ENCODE measurements at regions not wholly inside any gene's neighbourhood (a gene's known extent, or its start where the extent isn't known, plus 50 kb on each side); places are given as distances from the start of the nearest gene placed in this dataset.
A peak's percentile ranks its signal among the peaks of the same experiment; 100 is the strongest.
"Not testable (repeated sequence)": the region's sequence is repeated elsewhere in the genome, so short reads cannot be mapped to it uniquely, and the experiment has no call there.

DNA sequence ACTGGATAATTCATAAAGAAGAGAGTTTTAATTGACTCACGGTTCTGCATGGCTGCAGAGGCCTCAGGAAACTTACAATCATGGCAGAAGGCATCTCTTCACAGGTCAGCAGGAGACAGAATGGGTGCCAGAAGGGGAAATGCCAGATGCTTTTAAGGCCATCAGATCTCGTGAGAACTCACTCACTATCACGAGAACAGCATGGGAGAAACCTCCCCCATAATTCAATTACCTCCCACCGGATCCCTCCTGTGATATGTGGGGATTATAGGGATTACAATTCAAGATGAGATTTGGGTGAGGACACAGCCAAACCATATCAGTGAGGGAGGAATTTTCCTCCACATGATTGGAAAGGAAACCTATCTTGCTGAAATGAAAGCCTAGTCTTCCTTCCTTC, 108.1 kb upstream of the TMEM132E start:
- not testable (repeated sequence) for DNase-seq

DNA sequence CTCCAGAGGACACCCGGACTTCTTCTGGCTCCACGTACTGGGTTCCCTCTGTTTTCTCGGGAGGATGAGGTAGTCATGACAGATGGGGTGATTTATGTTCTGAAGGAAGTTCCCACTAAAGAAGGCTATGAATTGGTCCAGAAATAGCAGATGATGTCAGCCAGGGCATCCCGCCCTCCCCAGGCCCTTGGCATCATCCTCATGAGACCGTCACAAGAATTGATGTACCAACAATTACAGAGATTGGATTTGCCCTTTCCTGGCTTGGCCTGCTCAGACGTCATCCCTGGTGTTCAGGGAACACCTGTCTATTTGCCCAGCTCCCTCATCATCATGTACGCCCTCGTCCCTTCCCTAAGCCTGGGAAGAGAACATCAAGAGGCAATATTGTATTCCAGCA, 102.8 kb upstream of the CCL1 start:
- DNase-seq = no peak

DNA sequence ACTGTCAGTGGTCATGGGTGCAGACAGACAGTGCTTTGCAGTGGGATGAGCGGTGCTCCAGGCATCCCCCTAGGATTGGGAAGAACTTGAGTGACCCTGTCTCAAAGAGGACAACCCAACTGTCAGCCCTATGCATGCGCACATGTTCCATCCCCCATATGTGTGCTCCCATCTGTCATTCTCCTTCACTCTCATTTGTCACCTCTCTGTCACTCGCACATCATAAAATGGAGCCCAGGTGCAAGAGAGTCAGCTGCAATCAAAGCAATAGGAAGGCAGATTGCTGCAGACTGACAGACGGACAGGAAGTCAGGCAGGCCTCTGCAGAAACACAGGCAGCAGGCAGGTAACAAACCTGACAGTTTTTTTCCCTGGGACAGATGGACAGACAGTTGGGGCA, 101.8 kb upstream of the CCL1 start:
- DNase-seq = no peak

DNA sequence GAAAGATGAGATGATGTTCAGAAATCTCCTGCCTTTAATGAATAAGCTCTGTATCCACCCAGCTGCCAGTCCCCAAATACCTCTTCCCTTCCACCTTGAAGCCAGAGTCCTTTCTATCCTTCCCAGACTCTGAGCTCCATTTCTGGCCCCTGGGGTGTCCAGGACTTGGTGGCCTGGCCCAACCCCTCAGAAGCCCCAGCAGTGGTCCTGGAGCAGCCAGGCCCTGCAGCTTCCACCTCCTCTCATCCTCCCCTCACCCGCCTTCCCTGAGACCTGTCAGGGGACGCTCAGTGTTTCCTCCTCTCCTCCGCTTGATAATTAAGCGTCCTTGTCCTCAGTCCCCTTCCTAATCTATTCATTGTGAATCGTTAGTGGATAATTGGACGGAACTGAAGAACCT, 95.2 kb upstream of the CCL1 start:
- DNase-seq = no peak

DNA sequence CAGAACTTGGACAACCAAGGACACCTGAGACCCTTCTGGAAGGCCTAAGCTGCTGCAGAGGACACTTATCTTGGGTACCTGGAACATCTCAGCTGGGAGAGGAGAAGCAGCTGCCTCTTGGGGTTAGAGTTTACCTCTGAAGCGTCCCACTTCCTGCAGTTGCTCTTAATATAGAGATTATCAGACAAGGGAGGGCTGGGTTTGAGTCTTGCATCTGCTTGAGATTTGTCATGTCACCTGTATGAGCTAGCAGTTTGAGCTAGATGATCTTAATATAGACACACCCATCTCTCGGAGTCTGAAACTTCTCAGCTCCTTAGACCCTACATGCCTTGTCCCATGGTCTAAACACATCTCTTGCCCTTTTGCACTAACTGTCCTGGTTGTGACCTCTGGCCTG, 93.1 kb upstream of the CCL1 start:
- no peak for DNase-seq

DNA sequence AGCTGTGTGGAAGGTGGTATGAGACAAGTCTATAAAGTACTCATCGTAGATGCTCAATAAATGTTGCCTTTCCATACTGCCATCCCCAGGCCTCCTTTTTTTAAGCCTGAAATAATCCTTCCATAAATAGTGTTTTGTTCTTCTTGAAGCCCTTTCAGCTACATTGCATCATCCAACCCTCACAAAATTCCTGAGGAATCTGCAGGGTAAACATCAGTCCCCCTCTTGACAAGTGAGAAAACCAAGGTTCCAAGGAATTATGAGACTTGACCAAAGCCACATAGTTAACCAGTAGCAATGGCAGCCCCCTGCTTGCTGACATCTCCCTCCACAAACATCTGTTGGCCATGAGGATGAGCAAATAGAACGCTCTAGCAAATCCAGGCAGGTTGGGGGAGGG, 89.7 kb upstream of the CCL1 start:
- no peak for DNase-seq

DNA sequence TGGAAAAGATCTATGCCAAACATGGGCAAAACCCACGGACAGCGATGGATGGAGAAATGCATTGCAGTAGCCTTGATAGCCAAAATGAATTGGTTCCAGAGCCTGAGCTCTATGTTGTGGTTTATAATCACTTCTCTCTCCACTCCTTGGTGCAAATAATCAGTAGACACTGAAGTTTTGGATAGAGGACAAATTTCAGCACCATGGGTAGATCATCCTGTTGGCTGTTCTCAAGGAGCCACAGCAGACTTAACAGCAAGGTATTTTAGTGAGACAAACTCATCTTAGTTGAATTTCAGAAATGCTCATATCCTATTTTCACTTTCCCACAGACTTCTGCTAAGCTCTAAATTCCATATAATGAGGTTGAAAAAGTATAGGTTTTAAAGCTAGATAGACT, 88.3 kb upstream of the CCL1 start:
- no peak for DNase-seq

DNA sequence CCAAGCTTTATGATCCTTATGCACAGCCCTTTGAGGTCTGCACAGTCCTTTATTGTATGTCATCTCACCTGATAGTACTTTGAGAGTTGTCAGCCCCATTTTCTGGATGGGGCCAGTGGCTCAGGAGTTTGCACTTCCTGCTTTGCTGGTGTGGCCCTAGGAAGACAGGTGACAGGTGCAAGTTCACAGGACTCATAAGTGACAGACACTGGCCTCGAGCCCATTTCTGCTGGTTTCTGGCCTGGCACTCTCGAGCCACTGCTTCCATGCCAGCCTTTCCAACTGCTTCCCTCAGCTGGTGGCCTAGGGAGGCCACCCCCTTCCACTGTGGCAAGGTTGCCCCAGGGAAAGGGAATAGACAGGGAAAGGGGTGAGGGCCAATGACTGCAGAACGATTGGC, 84.4 kb upstream of the CCL1 start:
- no peak for DNase-seq

DNA sequence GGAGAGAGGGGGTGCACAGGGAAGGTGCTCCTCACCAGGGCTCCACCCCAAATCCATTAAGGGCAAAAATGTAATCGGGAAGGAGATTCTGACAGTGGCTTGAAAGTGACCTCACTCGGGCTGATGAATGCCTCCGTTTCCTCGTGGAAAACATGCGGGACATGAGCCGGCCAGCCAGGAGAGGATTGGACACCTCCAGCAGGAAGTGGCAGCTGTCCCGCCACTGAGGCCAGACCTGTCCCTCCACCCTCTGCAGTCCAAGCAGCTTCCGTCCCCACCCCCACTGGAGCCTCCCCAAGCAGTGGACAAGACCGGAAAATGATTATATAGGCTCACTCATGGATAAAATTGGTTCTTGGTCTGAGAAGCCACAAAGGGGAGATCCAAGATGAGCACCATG, 82.1 kb upstream of the CCL1 start:
- DNase-seq = no peak

DNA sequence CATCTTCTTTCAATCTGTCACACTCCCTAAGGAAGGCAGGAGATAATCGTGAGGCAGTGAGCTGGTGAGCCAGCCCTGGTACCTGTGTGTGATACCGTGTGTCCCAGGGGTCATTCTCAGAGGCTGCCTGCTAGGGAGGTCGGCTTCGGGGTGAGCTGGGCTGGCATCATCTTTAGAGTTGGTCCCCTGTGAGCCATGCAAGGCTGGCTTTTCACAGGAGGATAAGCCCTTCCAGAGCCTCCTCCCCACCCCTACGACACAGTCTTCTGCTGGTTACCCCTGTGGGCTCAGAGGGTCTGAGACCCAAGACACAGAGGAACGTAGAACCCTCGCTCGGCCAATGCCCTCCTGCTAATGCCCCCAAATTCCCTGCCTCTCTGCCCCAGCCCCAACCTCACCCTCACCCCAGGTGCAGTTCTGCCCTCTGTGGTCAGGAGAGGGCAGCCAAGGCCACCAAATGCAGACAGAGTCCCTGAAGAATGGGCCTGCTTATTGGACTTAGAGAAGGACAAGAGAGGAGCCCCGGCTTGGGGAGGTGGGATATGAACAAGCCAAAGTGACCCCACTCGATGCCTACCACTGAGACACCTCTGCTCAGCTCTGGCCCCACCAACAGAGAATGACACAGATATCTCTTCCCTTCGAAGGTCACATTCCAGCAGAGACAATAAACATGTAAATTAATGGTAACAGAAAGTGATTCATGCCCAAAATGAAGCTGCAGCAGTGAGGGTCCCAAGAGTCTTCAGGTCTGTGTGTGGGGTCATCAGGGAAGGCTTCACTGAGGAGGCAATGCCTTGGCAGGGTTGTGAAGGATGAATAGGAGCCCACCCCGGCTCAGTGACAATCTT, 80.8 kb upstream of the CCL1 start:
- DNase-seq = peak; percentile 4

DNA sequence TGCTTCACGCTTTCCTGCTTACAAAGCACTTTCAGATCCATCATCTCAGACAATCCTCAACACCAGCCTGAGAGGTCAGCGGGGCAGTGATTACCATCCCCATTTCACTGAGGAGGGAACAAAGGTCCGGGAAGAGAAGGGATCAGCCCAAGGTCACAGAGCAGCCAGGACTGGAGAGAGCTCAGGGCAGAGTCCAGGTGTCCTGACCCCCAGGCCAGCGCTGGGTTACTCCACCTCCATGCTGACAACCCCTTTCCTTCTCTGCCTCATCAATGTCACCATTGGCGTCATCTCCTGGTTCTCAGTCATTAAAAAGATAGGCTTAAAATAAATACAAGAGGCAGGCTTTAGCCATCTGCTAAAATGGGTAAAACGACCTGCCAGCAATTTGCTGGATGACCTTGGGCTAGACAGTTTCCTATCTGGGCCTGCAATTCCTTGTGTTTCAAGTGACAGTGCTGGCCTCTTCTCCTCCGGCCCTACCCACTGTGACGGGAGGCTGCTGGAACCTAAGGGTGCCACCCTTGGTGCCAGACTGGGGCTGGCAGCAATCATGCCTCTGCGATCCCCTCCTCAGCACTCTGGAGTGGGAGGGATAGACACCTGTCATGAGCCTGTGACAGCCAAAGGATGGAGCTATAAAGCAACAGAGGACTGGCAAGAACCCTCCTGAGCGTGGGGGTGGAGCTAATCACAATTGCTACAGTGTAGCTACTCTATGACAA, 79.5 kb upstream of the CCL1 start:
- no peak for DNase-seq

DNA sequence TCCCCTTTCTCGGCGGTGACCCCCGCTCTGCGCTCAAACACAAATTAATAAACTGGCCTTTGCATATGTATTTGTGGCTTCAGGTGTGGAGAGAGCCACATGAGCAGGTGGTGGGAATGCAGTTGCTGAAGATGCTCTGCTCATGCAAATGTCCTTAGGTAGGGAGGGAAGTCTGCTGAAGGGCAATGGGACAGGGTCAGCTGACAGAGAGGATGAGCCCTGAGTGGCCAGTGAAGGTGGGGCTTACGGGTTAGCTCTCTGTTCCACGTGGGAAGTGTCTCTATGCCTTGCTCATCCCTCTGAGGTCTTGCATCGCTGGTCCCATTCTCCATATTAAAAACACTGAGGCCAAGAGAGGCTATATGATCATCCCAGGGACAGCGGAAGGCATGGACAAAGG, 74.2 kb upstream of the CCL1 start:
- DNase-seq = no peak

DNA sequence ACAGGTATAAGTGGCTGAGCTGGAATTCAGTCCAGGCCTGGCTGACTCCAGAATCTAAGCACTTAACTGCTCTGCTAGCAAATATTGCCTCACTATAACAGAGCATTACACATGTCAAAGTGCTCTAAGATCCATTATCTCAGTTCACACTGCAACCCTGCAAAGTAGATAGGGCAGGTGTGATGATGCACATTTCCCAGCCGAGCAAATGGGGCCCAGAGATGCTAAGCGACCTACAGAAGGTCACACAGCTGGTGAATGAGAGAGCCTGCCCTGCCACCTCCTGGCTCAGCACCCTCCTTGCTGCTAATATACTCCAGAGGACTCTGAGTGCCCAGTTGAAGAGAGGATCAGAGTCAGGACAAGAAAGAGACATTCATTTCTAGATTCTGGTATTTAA, 73.6 kb upstream of the CCL1 start:
- DNase-seq = no peak

DNA sequence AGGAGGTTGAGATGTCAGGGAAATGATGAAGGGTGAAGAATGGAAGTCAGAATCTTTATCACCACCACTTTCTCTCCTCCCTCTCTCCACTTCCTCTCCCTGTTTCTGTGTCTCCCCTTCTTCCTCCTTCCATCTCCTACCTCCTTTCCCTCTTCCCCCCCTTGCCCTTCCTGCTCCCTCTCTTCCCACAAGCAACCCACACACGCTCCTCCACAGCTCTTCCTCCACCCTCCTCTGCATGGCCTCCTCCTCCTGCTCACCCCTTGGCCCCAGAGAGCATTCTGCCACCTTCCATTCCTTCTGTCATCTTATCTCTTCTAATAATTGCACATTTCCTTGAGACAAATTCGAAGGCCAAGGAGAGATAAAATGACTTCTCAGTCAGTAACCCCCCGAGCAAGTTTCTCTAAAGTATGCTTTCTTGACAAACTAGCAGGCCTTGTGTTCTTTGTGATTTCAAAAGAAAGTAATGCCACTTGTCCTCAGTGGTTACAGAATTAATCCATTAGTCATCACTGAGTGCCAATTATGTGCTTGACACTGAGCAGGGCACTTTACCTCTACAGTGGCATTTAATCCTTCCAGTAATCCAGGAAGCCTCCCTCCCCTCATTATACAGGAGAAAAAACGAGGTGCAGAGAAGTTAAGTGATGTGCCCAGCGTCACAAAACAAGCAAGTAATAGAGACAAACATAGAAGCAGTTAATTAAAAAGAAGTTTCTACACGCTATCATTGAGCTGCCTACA, 72.3 kb upstream of the CCL1 start:
- no peak for DNase-seq

DNA sequence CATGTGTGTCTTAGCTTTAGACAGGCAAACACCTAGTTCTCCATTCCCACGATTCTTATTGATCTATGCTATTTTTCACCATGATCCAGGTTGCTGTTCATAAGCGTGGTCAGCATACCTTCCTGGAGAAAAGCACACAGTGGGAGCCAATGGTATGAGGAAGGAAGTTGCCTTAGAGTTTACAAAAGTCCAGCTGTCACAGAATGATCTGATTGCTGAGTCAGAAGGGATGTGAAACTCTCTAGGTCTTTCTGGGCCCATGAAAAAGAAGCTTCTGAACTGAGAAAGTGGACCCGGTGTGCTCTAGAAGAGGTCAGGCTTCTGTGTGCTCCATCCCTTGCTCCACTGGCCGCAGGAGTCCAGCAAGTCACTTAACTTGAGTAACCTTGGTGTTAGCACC, 71.0 kb upstream of the CCL1 start:
- no peak for DNase-seq

DNA sequence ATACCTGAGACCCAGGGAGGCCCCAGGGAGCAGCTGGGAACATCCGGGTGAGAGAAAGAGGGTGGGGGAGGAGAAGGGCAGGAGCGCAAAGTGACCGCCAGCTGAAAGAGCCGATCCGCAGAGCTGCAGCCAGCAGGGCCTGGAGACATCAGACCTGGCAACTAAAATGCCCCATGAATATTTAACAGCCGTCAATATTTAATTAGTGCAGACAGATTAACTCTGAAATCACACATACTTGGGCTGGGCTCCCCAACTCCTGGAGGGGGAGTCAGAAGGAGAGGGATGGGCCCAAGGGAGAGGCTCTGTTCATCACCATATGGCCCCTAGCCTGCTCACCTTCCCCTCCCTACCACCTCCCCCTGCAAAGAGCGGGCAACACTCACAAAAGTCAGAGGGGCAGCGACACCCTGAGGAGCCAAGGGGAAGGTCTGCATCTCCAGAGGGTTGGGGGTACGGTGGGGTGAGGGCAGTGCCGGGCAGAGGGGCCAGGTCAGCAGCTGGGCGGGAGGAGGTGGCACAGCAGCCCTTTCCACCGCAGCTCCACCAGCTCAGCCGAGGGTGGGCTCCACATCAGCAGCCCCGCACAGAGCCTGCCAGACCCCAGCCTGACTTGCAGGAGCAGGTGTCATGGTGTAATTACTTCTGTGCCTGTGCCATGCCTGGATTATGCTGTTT, 61.9 kb upstream of the CCL1 start:
- no peak for DNase-seq

DNA sequence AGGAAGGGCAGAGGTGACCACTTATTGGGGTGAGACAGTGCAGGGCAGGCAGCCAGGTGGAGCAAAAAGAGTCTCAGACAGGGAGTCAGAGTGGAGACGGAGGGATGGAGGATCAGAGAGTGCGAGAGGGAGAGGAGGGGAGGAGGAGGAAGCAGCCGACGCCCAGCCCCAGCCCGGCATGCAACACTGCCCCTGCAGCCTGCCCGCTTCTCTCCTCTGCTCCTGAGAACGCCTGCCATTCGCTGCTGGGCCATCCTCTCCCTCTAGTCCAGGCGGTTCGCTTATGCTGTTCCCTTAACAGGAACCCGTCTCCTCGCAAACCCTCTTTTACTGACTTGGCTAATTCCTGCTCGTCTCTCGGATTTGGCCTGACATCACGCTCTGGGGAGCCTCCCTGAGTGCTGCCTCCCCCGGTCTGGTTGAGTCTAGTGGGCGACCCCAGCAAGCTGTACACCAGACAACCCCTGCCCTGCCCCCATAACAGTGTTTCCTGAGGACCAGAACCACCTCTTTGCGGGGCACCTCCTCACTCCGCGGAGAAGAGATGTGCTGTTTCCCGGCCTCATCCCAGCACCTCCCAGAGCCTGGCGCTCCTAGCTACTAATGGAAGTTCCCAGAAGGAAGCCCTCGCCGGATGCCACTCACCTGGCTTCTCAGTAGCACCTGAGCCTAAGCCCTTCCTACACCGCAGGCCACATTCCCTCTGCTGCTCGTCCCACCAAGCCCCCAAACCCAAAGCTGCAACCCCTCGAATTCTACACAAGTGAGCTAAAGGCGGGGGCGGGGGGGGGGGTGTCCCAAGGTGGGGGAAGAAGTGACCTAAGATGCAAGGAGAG, 61.2 kb upstream of the CCL1 start:
- no peak for DNase-seq

DNA sequence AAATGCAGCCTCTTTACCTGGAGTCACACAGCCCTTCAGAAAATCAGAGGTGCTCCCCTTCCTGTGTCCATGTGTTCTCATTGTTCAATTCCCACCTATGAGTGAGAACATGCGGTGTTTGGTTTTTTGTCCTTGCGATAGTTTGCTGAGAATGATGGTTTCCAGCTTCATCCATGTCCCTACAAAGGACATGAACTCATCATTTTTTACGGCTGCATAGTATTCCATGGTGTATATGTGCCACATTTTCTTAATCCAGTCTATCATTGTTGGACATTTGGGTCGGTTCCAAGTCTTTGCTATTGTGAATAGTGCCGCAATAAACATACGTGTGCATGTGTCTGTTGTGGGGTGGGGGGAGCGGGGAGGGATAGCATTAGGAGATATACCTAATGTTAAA, 60.3 kb upstream of the CCL1 start:
- not testable (repeated sequence) for DNase-seq

DNA sequence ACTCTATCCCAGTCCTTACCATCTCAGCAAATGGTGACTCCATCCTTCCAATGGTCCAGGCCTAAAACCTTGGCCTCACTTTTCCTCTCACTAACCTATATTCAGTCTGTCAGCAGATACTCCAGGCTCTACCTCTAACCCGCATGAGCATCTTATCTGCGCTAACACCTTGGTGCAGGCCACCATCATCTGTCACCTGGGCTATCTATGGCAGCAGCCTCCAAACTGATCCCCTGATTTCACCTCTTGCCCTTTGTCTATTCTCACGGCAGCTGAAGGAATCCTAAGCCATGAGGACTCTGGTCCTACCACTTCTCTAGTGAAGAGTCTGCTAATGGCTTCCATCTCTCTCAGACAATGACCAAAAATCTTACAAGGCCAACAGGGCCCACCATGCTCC, 57.9 kb upstream of the CCL1 start:
- no peak for DNase-seq

DNA sequence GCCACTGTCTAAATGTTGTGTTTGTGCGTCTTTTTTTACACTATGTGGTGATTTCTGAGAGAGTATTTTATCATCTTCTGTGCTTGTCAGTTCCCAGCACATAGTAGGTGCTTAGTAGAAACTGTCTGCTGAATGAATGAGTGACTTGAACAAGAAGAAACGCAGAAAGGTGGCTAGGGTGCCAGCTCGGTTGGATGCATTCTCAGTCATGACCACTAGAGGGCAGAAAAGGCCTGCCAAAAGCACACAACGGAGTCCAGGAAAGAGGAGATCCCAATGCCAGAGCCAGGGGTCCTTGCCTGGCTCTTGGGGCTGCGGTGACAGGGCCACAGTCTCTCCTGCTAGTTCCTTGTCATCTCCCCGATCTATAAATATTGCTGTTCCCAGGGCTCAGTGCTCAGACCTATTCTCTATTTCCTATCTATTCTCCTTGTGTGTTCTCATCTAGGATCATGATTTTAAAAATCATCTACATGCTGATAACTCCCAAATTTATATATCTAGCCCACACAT, 57.3 kb upstream of the CCL1 start:
- DNase-seq = peak; percentile 28

DNA sequence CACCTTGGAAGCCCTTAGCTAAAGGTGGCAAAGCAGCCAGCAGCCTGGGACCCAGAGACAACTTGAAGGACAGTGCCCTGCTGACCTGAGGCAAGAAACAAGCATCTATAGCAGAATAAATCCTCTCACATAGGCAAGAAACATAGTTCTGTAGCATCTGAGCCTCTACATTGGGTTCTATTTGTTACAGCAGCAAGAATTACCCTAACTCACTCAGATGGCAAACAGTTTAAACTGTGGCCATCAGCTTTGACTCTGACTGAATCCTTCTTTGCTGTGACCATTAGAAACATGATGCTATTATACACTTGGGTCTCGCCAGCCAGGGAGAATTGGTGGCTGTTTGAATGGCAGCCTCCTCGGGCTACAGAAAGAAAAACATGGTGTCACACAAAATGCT, 53.1 kb upstream of the CCL1 start:
- DNase-seq = no peak

DNA sequence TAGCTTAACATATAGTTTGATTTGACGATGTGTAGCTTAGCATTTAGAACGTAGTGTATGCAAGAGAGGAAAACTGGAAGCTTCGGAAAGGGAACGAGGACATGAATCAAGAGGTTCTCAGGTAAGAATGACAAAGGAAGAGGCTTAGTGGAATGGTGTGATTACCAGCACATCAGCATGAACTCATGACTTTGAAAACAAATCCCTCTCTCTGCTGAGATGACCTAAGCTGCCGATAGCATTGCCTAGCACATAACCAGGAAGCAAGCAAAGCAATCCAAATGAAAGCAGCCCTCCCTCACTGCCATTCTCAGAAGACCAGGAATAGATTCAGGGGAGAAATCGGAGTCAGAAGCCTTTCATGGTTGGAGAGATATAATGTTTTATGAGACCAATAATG, 51.3 kb upstream of the CCL1 start:
- no peak for DNase-seq
